22Rv1 (cell line): ENCODE measurements at regions not wholly inside any gene's neighbourhood (a gene's known extent, or its start where the extent isn't known, plus 50 kb on each side); places are given as distances from the start of the nearest gene placed in this dataset.

Experiments used
- H3K27ac ChIP-seq: fragments of 450-650 bp; 2 replicates; pipeline ENCODE4 v1.5.1; 2017
- CTCF ChIP-seq: fragments of 450-650 bp; IDR thresholded peaks from 2 replicates; pipeline ENCODE4 v1.5.1; 2017; ENCODE audit warnings: mild to moderate bottlenecking
- ZFX ChIP-seq: fragments of 450-650 bp; IDR thresholded peaks from 2 replicates; pipeline ENCODE4 v1.6.1; 2017; ENCODE audit warnings: antibody characterized with exemption, borderline replicate concordance

DNA sequence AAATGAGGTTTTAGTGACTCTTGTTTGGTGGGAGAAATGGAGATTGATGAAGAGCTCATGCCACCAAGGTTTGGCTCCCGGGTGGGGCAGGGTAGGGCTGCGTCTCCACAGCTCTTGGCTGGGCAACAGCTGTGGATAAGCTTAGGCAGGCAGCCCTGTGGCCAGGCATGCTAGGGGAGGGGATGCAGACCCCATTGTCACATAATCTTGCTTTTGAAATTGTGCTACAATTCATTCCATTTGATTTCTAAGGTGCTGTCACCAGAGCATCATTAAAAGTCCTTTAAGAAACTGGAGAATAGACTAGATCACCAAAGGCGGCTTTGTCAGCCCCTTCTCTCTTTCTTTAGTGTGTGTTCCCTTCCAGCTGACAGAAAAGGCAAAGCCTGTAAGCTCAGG is 574.2 kb upstream of the JAG1 start:
- TF ChIP-seq CTCF (no peak), ZFX (no peak)
- H3K27ac ChIP-seq: no peak overlapping the region

- TF ChIP-seq CTCF (no peak), ZFX (no peak)
- no peak overlapping the region for H3K27ac ChIP-seq
These were observed 575.2 kb upstream of the JAG1 start for GRCh38 chr20:11248687-11249638.

DNA sequence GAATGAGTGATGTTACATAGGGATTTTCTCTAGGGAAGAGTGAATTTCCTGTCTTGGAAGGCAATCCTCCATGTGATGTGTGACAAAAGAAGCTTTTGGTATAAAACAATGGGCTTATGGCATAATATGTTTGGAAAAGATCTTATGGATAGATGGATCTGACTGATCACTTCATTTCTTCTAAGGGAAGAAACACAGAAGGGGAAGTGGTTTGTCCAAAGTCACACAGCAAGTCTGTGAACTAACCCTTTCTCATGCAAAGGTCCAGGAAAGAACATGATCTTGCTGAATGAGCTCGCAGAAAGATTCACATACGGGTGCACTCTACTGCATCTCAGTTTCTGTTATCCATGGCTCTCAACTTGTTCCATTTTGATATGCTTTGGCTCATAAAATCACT is 575.9 kb upstream of the JAG1 start:
- no peak overlapping the region for H3K27ac ChIP-seq
- TF ChIP-seq ZFX (no peak), CTCF (no peak)

GRCh38 chr20:11252447-11252846 is 578.6 kb upstream of the JAG1 start:
- H3K27ac ChIP-seq: no peak overlapping the region
- no peak for TF ChIP-seq CTCF
- no peak for TF ChIP-seq ZFX

GRCh38 chr20:11255455-11255854 is 581.7 kb upstream of the JAG1 start:
- H3K27ac ChIP-seq: no peak overlapping the region
- no peak for TF ChIP-seq ZFX
- no peak for TF ChIP-seq CTCF

DNA sequence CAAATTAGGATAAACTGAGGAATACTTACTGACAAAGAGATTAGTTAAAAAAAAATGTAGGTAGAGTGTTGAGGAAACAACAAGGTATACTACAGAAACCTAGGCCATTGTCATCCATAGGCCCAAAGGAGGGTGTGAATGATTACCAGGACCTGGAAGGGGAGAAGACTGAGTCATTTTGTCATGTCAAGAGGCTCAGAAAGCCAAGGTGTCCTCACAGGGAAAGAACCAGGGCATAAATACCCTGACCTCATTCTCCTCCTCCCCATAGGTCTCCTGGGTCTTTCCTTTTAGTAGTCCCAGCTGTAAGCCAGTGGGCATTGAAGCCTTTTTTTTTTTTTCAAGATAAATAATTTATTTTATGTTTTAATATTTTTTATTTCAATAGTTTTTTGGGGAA is 582.1 kb upstream of the JAG1 start:
- no peak overlapping the region for H3K27ac ChIP-seq
- TF ChIP-seq CTCF (no peak), ZFX (no peak)

GRCh38 chr20:11260611-11261010 is 586.8 kb upstream of the JAG1 start:
- TF ChIP-seq ZFX: no peak
- no peak for TF ChIP-seq CTCF
- no peak overlapping the region for H3K27ac ChIP-seq
